HCT116 (cell line): ENCODE measurements at regions not wholly inside any gene's neighbourhood (a gene's known extent, or its start where the extent isn't known, plus 50 kb on each side); places are given as distances from the start of the nearest gene placed in this dataset.

Experiments
- ATAC-seq: fragments of 200-7000 bp; cut with Tn5 transposase; 2 replicates; pipeline ENCODE4 v1.9.1; 2020; ENCODE audit warnings: mild to moderate bottlenecking, moderate library complexity
- BruUV-seq: library from RNA; stranded (reverse); fragments of 400-500 nt; replicated peaks from 2 replicates; lab custom pipeline; 2021; lab: Mats Ljungman, UMichigan
- CTCF ChIA-PET: fragments of 300-600 bp; sonication (Branson Sonifier 250); formaldehyde crosslinking; loops from one replicate; lab custom pipeline; 2021; ENCODE audit warnings: antibody characterized with exemption; lab: Charles Lee
- POLR2A ChIA-PET: fragments of 300-600, 350-600 bp; sonication (Branson Sonifier 250); formaldehyde crosslinking; loops from one replicate; lab custom pipeline; 2021; ENCODE audit warnings: antibody characterized with exemption; lab: Charles Lee
- RAD21 ChIA-PET, 2 experiments: fragments of 300-600 bp; sonication (Branson Sonifier 250); formaldehyde crosslinking; loops; one replicate each; lab custom pipeline; 2023; ENCODE audit warnings: low total read pairs in 2 of 2; ENCODE audit not compliant: uncharacterized antibody in 2 of 2, unreplicated experiment in 2 of 2, low non-redundant PET in 1 of 2; lab: Charles Lee
- DNase-seq: peaks from one replicate; pipeline ENCODE4 v3.0.0-alpha.2; 2010; ENCODE audit warnings: low read depth, low spot score
- H2AFZ ChIP-seq: fragments of 200-600 bp; shearing (Covaris generic), sonication (generic); 2 replicates; pipeline ENCODE4 v1.6.1; 2017; ENCODE audit warnings: low read depth, mixed run types, mixed read lengths, antibody characterized with exemption, low read length; ENCODE audit not compliant: poor library complexity, severe bottlenecking
- H3K27ac ChIP-seq: 2 replicates; pipeline ENCODE4 v1.5.1; 2012; ENCODE audit warnings: low read depth, low read length
- H3K27me3 ChIP-seq: fragments of 200-600 bp; sonication (generic); 2 replicates; pipeline ENCODE4 v1.6.1; 2016; ENCODE audit warnings: mixed run types, low read length, mixed read lengths; ENCODE audit not compliant: insufficient read depth
- H3K36me3 ChIP-seq, 2 experiments: fragments of 200-500 bp in 1 of 2; fragments of 200-600 bp in 1 of 2; sonication (Bioruptor generic) in 1 of 2; sonication (generic) in 1 of 2; 2 replicates each; pipeline versions ENCODE4 v1.5.1 to v1.6.1; 2014 to 2016; ENCODE audit warnings: low read length in 2 of 2, inconsistent platforms in 1 of 2, mixed read lengths in 1 of 2, mixed run types in 1 of 2; ENCODE audit not compliant: insufficient read depth in 2 of 2, control insufficient read depth in 1 of 2
- H3K4me1 ChIP-seq, 2 experiments: fragments of 200-600 bp in 1 of 2; sonication (generic) in 1 of 2; 2 replicates each; pipeline versions ENCODE4 v1.5.1 to v1.6.1; 2012 to 2017; ENCODE audit warnings: low read length in 2 of 2, inconsistent platforms in 1 of 2, mild to moderate bottlenecking in 1 of 2, mixed read lengths in 1 of 2, mixed run types in 1 of 2, moderate library complexity in 1 of 2; ENCODE audit not compliant: insufficient read depth in 2 of 2, control insufficient read depth in 1 of 2
- H3K4me2 ChIP-seq: fragments of 200-600 bp; sonication (generic); 2 replicates; pipeline ENCODE4 v1.6.1; 2017; ENCODE audit warnings: mixed run types, low read length, mixed read lengths
- H3K4me3 ChIP-seq, 2 experiments: fragments of 200-600 bp in 1 of 2; sonication (generic) in 1 of 2; replicated peaks in 1 of 2; 2 replicates each; pipeline ENCODE4 v1.5.1; 2011 to 2016; ENCODE audit warnings: low read length in 2 of 2, control low read depth in 1 of 2, low read depth in 1 of 2, mild to moderate bottlenecking in 1 of 2, mixed read lengths in 1 of 2, mixed run types in 1 of 2
- H3K79me2 ChIP-seq: fragments of 200-600 bp; sonication (generic); 2 replicates; pipeline ENCODE4 v1.6.1; 2017; ENCODE audit warnings: mild to moderate bottlenecking, mixed run types, low read length, moderate library complexity, mixed read lengths; ENCODE audit not compliant: insufficient read depth
- H3K9ac ChIP-seq: fragments of 200-600 bp; sonication (generic); 2 replicates; pipeline ENCODE4 v1.6.1; 2016; ENCODE audit warnings: low read length, mixed read lengths
- H3K9me2 ChIP-seq: fragments of 200-600 bp; sonication (generic), shearing (Covaris generic); 2 replicates; pipeline ENCODE4 v1.6.1; 2017; ENCODE audit warnings: mixed run types, mild to moderate bottlenecking, moderate library complexity; ENCODE audit not compliant: insufficient read depth
- H3K9me3 ChIP-seq, 2 experiments: fragments of 200-500 bp in 1 of 2; fragments of 200-600 bp in 1 of 2; sonication (Bioruptor generic) in 1 of 2; sonication (generic) in 1 of 2; 2 replicates each; pipeline ENCODE4 v1.6.1; 2014 to 2017; ENCODE audit warnings: low read length in 2 of 2, mixed read lengths in 2 of 2, inconsistent platforms in 1 of 2, low read depth in 1 of 2, mild to moderate bottlenecking in 1 of 2, mixed run types in 1 of 2, moderate library complexity in 1 of 2; ENCODE audit not compliant: control insufficient read depth in 1 of 2, insufficient read depth in 1 of 2
- H4K20me1 ChIP-seq: fragments of 200-600 bp; sonication (generic), shearing (Covaris generic); 2 replicates; pipeline ENCODE4 v1.6.1; 2017; ENCODE audit warnings: mixed run types, mild to moderate bottlenecking, moderate library complexity; ENCODE audit not compliant: insufficient read depth
- CBX3 ChIP-seq: IDR thresholded peaks from 2 replicates; pipeline ENCODE4 v1.6.1; 2012; ENCODE audit warnings: low read depth
- CEBPB ChIP-seq: IDR thresholded peaks from 2 replicates; pipeline ENCODE4 v1.6.1; 2012; ENCODE audit warnings: low read depth
- ELF1 ChIP-seq: IDR thresholded peaks from 2 replicates; pipeline ENCODE4 v1.6.1; 2012; ENCODE audit warnings: low read depth, borderline replicate concordance
- EZH2phosphoT487 ChIP-seq: fragments of 200-600 bp; IDR thresholded peaks from 2 replicates; pipeline ENCODE4 v1.6.1; 2018; ENCODE audit warnings: antibody characterized with exemption, borderline replicate concordance
- FOSL1 ChIP-seq: IDR thresholded peaks from 2 replicates; pipeline ENCODE4 v1.6.1; 2012; ENCODE audit warnings: low read depth
- POLR2A ChIP-seq: IDR thresholded peaks from 2 replicates; pipeline ENCODE4 v1.7.0; 2011; ENCODE audit warnings: borderline replicate concordance; ENCODE audit not compliant: insufficient read depth, insufficient read length; ENCODE audit errors: extremely low read depth
- SIN3A ChIP-seq: IDR thresholded peaks from 2 replicates; pipeline ENCODE4 v1.6.1; 2012; ENCODE audit warnings: low read depth
- SP1 ChIP-seq: IDR thresholded peaks from 2 replicates; pipeline ENCODE4 v1.6.1; 2012; ENCODE audit warnings: low read depth
- SRF ChIP-seq: IDR thresholded peaks from 2 replicates; pipeline ENCODE4 v1.6.1; 2012; ENCODE audit warnings: low read depth
- TCF7L2 ChIP-seq: IDR thresholded peaks from 2 replicates; pipeline ENCODE4 v1.7.0; 2011; ENCODE audit warnings: borderline replicate concordance, inconsistent platforms; ENCODE audit not compliant: insufficient read depth, insufficient read length; ENCODE audit errors: extremely low read depth
- ZFX ChIP-seq: fragments of 450-650 bp; IDR thresholded peaks from 2 replicates; pipeline ENCODE4 v1.6.1; 2017
- ZNF274 ChIP-seq: fragments of 200-500 bp; sonication (Bioruptor generic); IDR thresholded peaks from 2 replicates; pipeline ENCODE4 v1.6.1; 2014; ENCODE audit warnings: mild to moderate bottlenecking, low read depth, low read length, inconsistent platforms
- intact Hi-C: fragments of 100-400 bp; cut with micrococcal nuclease; formaldehyde crosslinking; loops from 2 replicates; pipeline ENCODE4 v1.10.0; 2022
- TF ChIP-seq, protein P1 (sequence below): IDR thresholded peaks from 2 replicates; pipeline ENCODE4 v1.6.1; 2012
- TF ChIP-seq, protein P2 (sequence below): IDR thresholded peaks from 2 replicates; pipeline ENCODE4 v1.6.1; 2011; ENCODE audit warnings: mild to moderate bottlenecking, low read length, moderate library complexity; ENCODE audit not compliant: insufficient replicate concordance; ENCODE audit errors: extremely low read depth
- TF ChIP-seq, protein P3 (sequence below): IDR thresholded peaks from 2 replicates; pipeline ENCODE4 v1.6.1; 2012

DNA sequence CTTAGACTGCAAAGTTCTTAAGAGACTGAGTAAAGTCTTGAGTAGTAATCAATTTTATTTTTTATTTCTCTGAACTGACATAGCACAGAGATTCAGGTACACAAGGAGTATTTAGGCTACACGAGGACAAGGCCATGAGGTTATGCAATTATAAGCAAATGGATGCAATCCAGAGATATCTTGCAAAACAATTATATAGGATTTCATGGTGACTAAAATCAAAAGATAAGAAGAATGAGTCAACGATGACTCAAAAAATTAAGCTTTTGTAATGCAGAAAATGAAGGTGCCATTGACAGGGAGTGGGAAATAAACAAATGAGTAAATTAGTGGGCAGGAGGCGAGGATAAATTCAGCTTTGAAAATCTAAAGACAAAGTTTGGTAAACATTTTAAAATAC lies 66.7 kb upstream of the MYO3A start:
- Histone ChIP-seq H3K9me3 (no peaks in the 10 kb centered on the region), H3K27me3 (no peaks in the 10 kb centered on the region), H2AFZ (no peak overlapping the region), H4K20me1 (no peaks in the 10 kb centered on the region), H3K27ac (no peak overlapping the region), H3K4me3 (no peak overlapping the region), H3K9ac (no peak overlapping the region), H3K4me2 (no peak overlapping the region), H3K4me1 (no peaks in the 10 kb centered on the region), H3K9me2 (no peaks in the 10 kb centered on the region), H3K79me2 (no peaks in the 10 kb centered on the region), H3K36me3 (no peaks in the 10 kb centered on the region)
- DNase-seq, result no peak
- BruUV-seq, result no TSS peak
- intact Hi-C loops, result no loop called here
- TF ChIP-seq EZH2phosphoT487 (no peak), CEBPB (0 out of 2 replicates have a peak, but pooled peaks have one; percentile 29)
- ChIA-PET RAD21 (no interaction called here), POLR2A (no interaction called here), CTCF (interaction anchor here (0.9 kb wide), 1 partner anchor 8 kb away, joined by 5 read pairs; no protein-coding TSS in a partner anchor)
- no peak for ATAC-seq

DNA sequence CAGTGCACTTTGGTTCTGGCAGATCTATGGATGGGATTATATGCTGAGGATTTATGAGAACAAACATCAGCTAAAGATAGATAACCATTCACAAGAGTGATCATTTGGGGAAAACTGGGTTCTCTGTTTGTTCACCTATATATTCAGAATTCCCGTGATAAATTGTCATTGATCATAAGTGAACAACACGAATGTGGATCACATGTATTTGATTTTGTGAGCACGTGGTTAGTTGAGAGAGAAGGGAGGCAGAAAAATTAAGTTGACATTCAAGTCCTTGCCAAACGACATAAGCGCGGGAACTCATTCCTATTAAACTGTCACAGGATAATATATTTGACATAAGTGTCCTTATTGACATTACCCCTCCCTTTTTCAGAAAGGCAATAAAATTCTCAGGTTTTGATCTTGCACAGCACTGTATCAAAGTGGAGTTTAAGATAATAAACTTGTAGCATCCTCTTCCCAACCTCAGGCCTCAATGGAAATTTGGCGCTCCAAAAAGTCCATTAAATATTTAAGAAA lies 64.9 kb upstream of the MYO3A start:
- Histone ChIP-seq H3K9me3 (no peaks in the 10 kb centered on the region), H2AFZ (no peak overlapping the region), H3K9me2 (no peaks in the 10 kb centered on the region), H3K27me3 (no peaks in the 10 kb centered on the region), H3K36me3 (no peaks in the 10 kb centered on the region), H3K9ac (no peak overlapping the region), H3K4me1 (no peaks in the 10 kb centered on the region), H3K79me2 (no peaks in the 10 kb centered on the region), H3K27ac (no peak overlapping the region), H3K4me2 (no peak overlapping the region), H3K4me3 (no peak overlapping the region), H4K20me1 (no peaks in the 10 kb centered on the region)
- CTCF ChIA-PET, result no interaction called here
- no peak for ATAC-seq
- intact Hi-C loops, result no loop called here
- DNase-seq, result no peak
- POLR2A ChIA-PET, result no interaction called here
- no TSS peak for BruUV-seq
- TF ChIP-seq CBX3 (no peak), ZFX (no peak), CEBPB (no peak), ELF1 (no peak), TCF7L2 (no peak), EZH2phosphoT487 (no peak), SRF (no peak), POLR2A (no peak), ZNF274 (no peak), SP1 (no peak), SIN3A (no peak), FOSL1 (no peak)
- TF ChIP-seq, protein P1, sequence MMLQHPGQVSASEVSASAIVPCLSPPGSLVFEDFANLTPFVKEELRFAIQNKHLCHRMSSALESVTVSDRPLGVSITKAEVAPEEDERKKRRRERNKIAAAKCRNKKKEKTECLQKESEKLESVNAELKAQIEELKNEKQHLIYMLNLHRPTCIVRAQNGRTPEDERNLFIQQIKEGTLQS, result no peak
- TF ChIP-seq, protein P2, sequence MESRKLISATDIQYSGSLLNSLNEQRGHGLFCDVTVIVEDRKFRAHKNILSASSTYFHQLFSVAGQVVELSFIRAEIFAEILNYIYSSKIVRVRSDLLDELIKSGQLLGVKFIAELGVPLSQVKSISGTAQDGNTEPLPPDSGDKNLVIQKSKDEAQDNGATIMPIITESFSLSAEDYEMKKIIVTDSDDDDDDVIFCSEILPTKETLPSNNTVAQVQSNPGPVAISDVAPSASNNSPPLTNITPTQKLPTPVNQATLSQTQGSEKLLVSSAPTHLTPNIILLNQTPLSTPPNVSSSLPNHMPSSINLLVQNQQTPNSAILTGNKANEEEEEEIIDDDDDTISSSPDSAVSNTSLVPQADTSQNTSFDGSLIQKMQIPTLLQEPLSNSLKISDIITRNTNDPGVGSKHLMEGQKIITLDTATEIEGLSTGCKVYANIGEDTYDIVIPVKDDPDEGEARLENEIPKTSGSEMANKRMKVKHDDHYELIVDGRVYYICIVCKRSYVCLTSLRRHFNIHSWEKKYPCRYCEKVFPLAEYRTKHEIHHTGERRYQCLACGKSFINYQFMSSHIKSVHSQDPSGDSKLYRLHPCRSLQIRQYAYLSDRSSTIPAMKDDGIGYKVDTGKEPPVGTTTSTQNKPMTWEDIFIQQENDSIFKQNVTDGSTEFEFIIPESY, result no peak
- TF ChIP-seq, protein P3, sequence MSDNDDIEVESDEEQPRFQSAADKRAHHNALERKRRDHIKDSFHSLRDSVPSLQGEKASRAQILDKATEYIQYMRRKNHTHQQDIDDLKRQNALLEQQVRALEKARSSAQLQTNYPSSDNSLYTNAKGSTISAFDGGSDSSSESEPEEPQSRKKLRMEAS, result no peak
- RAD21 ChIA-PET, result no interaction called here
